K562 (cell line): ENCODE measurements at regions not wholly inside any gene's neighbourhood (a gene's known extent, or its start where the extent isn't known, plus 50 kb on each side); places are given as distances from the start of the nearest gene placed in this dataset.

Source experiments
- ATAC-seq: fragments of 200-7000 bp; cut with Tn5 transposase; 3 replicates; pipeline ENCODE4 v1.9.1; 2020; ENCODE audit warnings: moderate library complexity
- BruUV-seq: library from RNA; stranded (reverse); fragments of 400-500 nt; replicated peaks from 2 replicates; lab custom pipeline; 2021; lab: Mats Ljungman, UMichigan
- CTCF ChIA-PET: fragments of 300-600 bp; formaldehyde crosslinking; extraction: SDS; loops from one replicate; lab custom pipeline; 2021; ENCODE audit warnings: low intra/inter-chr PET ratio; lab: Yijun Ruan, JAX
- POLR2A ChIA-PET: fragments of 300-600, 350-650 bp; sonication (Branson Sonifier 250); formaldehyde crosslinking; extraction: SDS; loops from one replicate; lab custom pipeline; 2021; ENCODE audit warnings: antibody characterized with exemption, inconsistent platforms; lab: Yijun Ruan, JAX
- DNase-seq, 4 experiments: peaks; one replicate each; pipeline versions ENCODE4 v3.0.0 to v3.0.0-alpha.2; 2011 to 2018; ENCODE audit warnings: low spot score in 3 of 4, mixed read lengths in 3 of 4; ENCODE audit errors: extremely low read depth in 1 of 4
- FAIRE-seq: peaks from 2 replicates; lab custom pipeline; 2011; peaks lifted over from hg19 to GRCh38; lab: Jason Lieb, UNC
- H2AFZ ChIP-seq: 2 replicates; pipeline ENCODE4 v1.6.0; 2011; ENCODE audit warnings: low read depth, low read length, control low read depth, inconsistent platforms
- H3K27ac ChIP-seq: fragments of 200-600 bp; 3 replicates; pipeline ENCODE4 v1.8.0; 2011; ENCODE audit warnings: low read depth, mild to moderate bottlenecking, control low read depth, inconsistent platforms, low read length, moderate library complexity, mixed read lengths; ENCODE audit errors: extremely low read depth
- H3K27me3 ChIP-seq, 2 experiments: fragments of 300-600 bp in 1 of 2; 2 replicates in 1 of 2; 3 replicates in 1 of 2; pipeline versions ENCODE4 v1.6.0 to v1.8.0; 2011; ENCODE audit warnings: inconsistent platforms in 2 of 2, low read length in 2 of 2, mild to moderate bottlenecking in 1 of 2, mixed read lengths in 1 of 2, moderate library complexity in 1 of 2; ENCODE audit not compliant: control insufficient read depth in 2 of 2, insufficient read depth in 2 of 2
- H3K36me3 ChIP-seq: fragments of 300-600 bp; 3 replicates; pipeline ENCODE4 v1.8.0; 2011; ENCODE audit warnings: mild to moderate bottlenecking, low read length, inconsistent platforms; ENCODE audit not compliant: control insufficient read depth, insufficient read depth
- H3K4me1 ChIP-seq, 2 experiments: fragments of 200-600 bp in 1 of 2; replicated peaks in 1 of 2; 2 replicates in 1 of 2; 3 replicates in 1 of 2; pipeline versions ENCODE4 v1.5.1 to v1.8.0; 2011; ENCODE audit warnings: inconsistent platforms in 2 of 2, low read length in 2 of 2, mild to moderate bottlenecking in 1 of 2, mixed read lengths in 1 of 2, moderate library complexity in 1 of 2; ENCODE audit not compliant: control insufficient read depth in 2 of 2, insufficient read depth in 2 of 2
- H3K4me2 ChIP-seq: 2 replicates; pipeline ENCODE4 v1.6.1; 2011; ENCODE audit warnings: low read length, control low read depth, inconsistent platforms, mixed read lengths; ENCODE audit not compliant: insufficient read depth
- H3K4me3 ChIP-seq: fragments of 200-600 bp; sonication (generic), shearing (Covaris generic); 2 replicates; pipeline ENCODE4 v1.5.1; 2016; ENCODE audit warnings: control low read depth, inconsistent platforms
- H3K79me2 ChIP-seq: fragments of 200-600 bp; 3 replicates; pipeline ENCODE4 v1.8.0; 2011; ENCODE audit warnings: low read length, inconsistent platforms; ENCODE audit not compliant: control insufficient read depth, insufficient read depth
- H3K9ac ChIP-seq, 2 experiments: 2 replicates each; pipeline versions ENCODE4 v1.6.0 to v1.6.1; 2011; ENCODE audit warnings: low read depth in 2 of 2, low read length in 2 of 2, control low read depth in 1 of 2, inconsistent platforms in 1 of 2, mild to moderate bottlenecking in 1 of 2, mixed read lengths in 1 of 2; ENCODE audit not compliant: insufficient read depth in 1 of 2
- H3K9me1 ChIP-seq: one replicate; pipeline ENCODE4 v1.6.0; 2011; ENCODE audit warnings: inconsistent platforms, mild to moderate bottlenecking, low read length, moderate library complexity; ENCODE audit not compliant: control insufficient read depth, insufficient read depth
- H3K9me3 ChIP-seq: replicated peaks from 2 replicates; pipeline ENCODE4 v1.5.1; 2011; ENCODE audit warnings: low read depth, low read length, inconsistent platforms; ENCODE audit not compliant: control insufficient read depth, insufficient read depth
- H4K20me1 ChIP-seq: replicated peaks from 2 replicates; pipeline ENCODE4 v1.6.1; 2011; ENCODE audit warnings: low read length, inconsistent platforms, mixed read lengths; ENCODE audit not compliant: control insufficient read depth, insufficient read depth
- BRCA1 ChIP-seq, 2 experiments: fragments of 450-650 bp in 1 of 2; sonication (generic) in 1 of 2; formaldehyde crosslinking in 1 of 2; IDR thresholded peaks; 2 replicates each; pipeline versions ENCODE4 v1.5.0 to v1.6.1; 2017 to 2020; ENCODE audit warnings: mild to moderate bottlenecking in 1 of 2, missing genetic modification reagents in 1 of 2
- BRD4 ChIP-seq: fragments of 200-600 bp; sonication (generic); IDR thresholded peaks from 2 replicates; pipeline ENCODE4 v1.6.1; 2017; ENCODE audit warnings: inconsistent platforms
- CBX3 ChIP-seq, 2 experiments: IDR thresholded peaks; 1 replicate in 1 of 2; 2 replicates in 1 of 2; pipeline ENCODE4 v1.6.1; 2012; ENCODE audit warnings: inconsistent platforms in 2 of 2, low read length in 2 of 2, borderline replicate concordance in 1 of 2, control low read depth in 1 of 2
- CLOCK ChIP-seq: fragments of 250-450 bp; sonication (Bioruptor Pico); IDR thresholded peaks from 2 replicates; pipeline ENCODE4 v1.4.0; 2020; ENCODE audit warnings: mild to moderate bottlenecking, moderate library complexity, borderline replicate concordance
- ETV5 ChIP-seq: sonication (generic); formaldehyde crosslinking; IDR thresholded peaks from 2 replicates; pipeline ENCODE4 v1.4.0; 2020; ENCODE audit warnings: low read depth, mild to moderate bottlenecking, missing genetic modification reagents
- KDM4B ChIP-seq, 2 experiments: fragments of 450-650 bp in 1 of 2; sonication (generic) in 1 of 2; IDR thresholded peaks; 2 replicates each; pipeline ENCODE4 v1.6.1; 2016 to 2017; ENCODE audit warnings: borderline replicate concordance in 2 of 2, antibody characterized with exemption in 1 of 2, low read depth in 1 of 2, mild to moderate bottlenecking in 1 of 2
- MAFF ChIP-seq: IDR thresholded peaks from 2 replicates; pipeline ENCODE4 v1.6.1; 2012; ENCODE audit warnings: low read length, improper control_type of control experiment
- MAZ ChIP-seq, 2 experiments: fragments of 450-650 bp in 1 of 2; sonication (generic) in 1 of 2; formaldehyde crosslinking; IDR thresholded peaks in 1 of 2; conservative IDR thresholded peaks in 1 of 2; 2 replicates each; pipeline versions ENCODE4 v1.4.0 to v1.5.0; 2020; ENCODE audit warnings: mild to moderate bottlenecking in 1 of 2, missing genetic modification reagents in 1 of 2
- NCOA4 ChIP-seq: fragments of 450-650 bp; IDR thresholded peaks from 2 replicates; pipeline ENCODE4 v1.6.1; 2018; ENCODE audit warnings: mild to moderate bottlenecking; ENCODE audit not compliant: partially characterized antibody
- PATZ1 ChIP-seq: fragments of 250-450 bp; sonication (Bioruptor Pico); IDR thresholded peaks from 2 replicates; pipeline ENCODE4 v1.5.0; 2020; ENCODE audit warnings: mild to moderate bottlenecking, borderline replicate concordance
- TAF9B ChIP-seq: fragments of 450-650 bp; IDR thresholded peaks from 2 replicates; pipeline ENCODE4 v1.6.1; 2018; ENCODE audit warnings: mild to moderate bottlenecking; ENCODE audit not compliant: partially characterized antibody
- TBP ChIP-seq: optimal IDR thresholded peaks from 2 replicates; pipeline ENCODE3; 2011; ENCODE audit warnings: low read depth, low read length, improper control_type of control experiment
- YBX1 ChIP-seq: fragments of 450-650 bp; IDR thresholded peaks from 2 replicates; pipeline ENCODE4 v1.7.1; 2016; ENCODE audit warnings: mild to moderate bottlenecking
- ZNF584 ChIP-seq: fragments of 200-800 bp; sonication (Bioruptor generic); IDR thresholded peaks from 2 replicates; pipeline ENCODE4 v1.6.1; 2016; ENCODE audit warnings: low read depth, mild to moderate bottlenecking, missing genetic modification characterization, missing compliant biosample characterization
- ZNF764 ChIP-seq: fragments of 250-450 bp; sonication (Bioruptor Pico); IDR thresholded peaks from 2 replicates; pipeline ENCODE4 v1.4.0; 2020; ENCODE audit warnings: low read depth, mild to moderate bottlenecking, moderate library complexity
- WGBS: fragments of 100-300 bp; shearing (Covaris generic); methylation state at CpG from one replicate; pipeline ENCODE4 v1.1.6; 2016; ENCODE audit warnings: low coverage, mixed read lengths; ENCODE audit not compliant: insufficient coverage; ENCODE audit errors: missing lambda C conversion rate; 5-methylcytosine and 5-hydroxymethylcytosine counted together
- in situ Hi-C: fragments of 300-500 bp; cut with MboI; formaldehyde crosslinking; loops from 4 replicates; pipeline ENCODE4 v1.15.0; 2018; ENCODE audit warnings: inconsistent platforms, mixed read lengths
- intact Hi-C: fragments of 100-400 bp; cut with micrococcal nuclease; formaldehyde crosslinking; loops from 2 replicates; pipeline ENCODE4 v1.14.2; 2022
- TF ChIP-seq, protein P1 (sequence below): sonication (generic); formaldehyde crosslinking; IDR thresholded peaks from 2 replicates; pipeline ENCODE4 v1.8.1; 2023; ENCODE audit warnings: mild to moderate bottlenecking, missing genetic modification reagents

GRCh38 chr11:127559978-127560377 lies 559.4 kb upstream of the KIRREL3 start (continued):
- TF ChIP-seq KDM4B (IDR thresholded peaks at IDR 0.05; ENCODE audit: borderline replicate concordance in 2 of 2, low read depth in 1 of 2), result no peak

DNA sequence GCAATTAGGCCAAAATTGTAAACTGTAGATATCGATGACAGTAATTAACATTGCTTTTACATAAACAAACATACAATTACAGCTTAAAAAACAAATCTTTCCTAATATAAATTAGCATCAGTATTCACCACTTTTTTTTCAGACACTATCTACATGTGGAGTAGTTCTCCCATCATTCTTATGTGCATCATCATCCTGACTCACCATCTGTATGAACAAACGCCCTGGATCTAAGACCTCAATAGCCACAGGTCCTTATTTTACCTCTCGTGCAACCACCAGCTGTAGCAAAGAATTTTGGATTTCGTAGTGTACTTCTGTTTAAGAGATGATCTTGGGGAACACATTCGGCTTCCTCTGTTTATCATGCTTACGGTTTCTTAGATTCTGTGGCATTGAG lies 551.9 kb upstream of the KIRREL3 start:
- CTCF ChIA-PET, result no interaction called here
- no TSS peak for BruUV-seq
- FAIRE-seq (no peak), ATAC-seq (no peak), DNase-seq (no peak)
- no peak overlapping the region for H3K4me2 ChIP-seq
- WGBS, result 1% methylated on average over 6 of the region's 6 CpGs
- no peak overlapping the region for H2AFZ ChIP-seq
- intact Hi-C loops (no loop called here), in situ Hi-C loops (no loop called here)
- H3K9me3 ChIP-seq, result no peaks in the 10 kb centered on the region
- H3K4me1 ChIP-seq, result no peaks in the 10 kb centered on the region
- H3K27ac ChIP-seq, result no peak overlapping the region
- H3K36me3 ChIP-seq, result no peaks in the 10 kb centered on the region
- POLR2A ChIA-PET, result no interaction called here
- no peaks in the 10 kb centered on the region for H3K27me3 ChIP-seq
- no peak overlapping the region for H3K9ac ChIP-seq
- H4K20me1 ChIP-seq, result no peaks in the 10 kb centered on the region
- no peak overlapping the region for H3K4me3 ChIP-seq
- no peaks in the 10 kb centered on the region for H3K79me2 ChIP-seq
- H3K9me1 ChIP-seq, result no peaks in the 10 kb centered on the region
- no peak for TF ChIP-seq ZNF584 (CRISPR knock-in tag)
- no peak for TF ChIP-seq YBX1
- no peak for TF ChIP-seq ZNF764 (CRISPR knock-in tag)
- TF ChIP-seq CBX3 (IDR thresholded peaks at IDR 0.05; ENCODE audit: borderline replicate concordance in 1 of 2, low read length in 2 of 2), result no peak
- TF ChIP-seq NCOA4, result no peak
- no peak for TF ChIP-seq PATZ1
- no peak for TF ChIP-seq MAFF
- no peak for TF ChIP-seq TAF9B
- TF ChIP-seq MAZ (CRISPR knock-in tag; conservative IDR thresholded peaks at IDR 0.05 in 1 of 2, IDR thresholded peaks at IDR 0.05 in 1 of 2), result no peak
- TF ChIP-seq BRD4, result no peak
- no peak for TF ChIP-seq CLOCK (CRISPR knock-in tag)
- TF ChIP-seq BRCA1 (IDR thresholded peaks at IDR 0.05), result no peak
- no peak for TF ChIP-seq BRCA1 (CRISPR knock-in tag; IDR thresholded peaks at IDR 0.05)
- TF ChIP-seq TBP, result no peak
- TF ChIP-seq, protein P1, sequence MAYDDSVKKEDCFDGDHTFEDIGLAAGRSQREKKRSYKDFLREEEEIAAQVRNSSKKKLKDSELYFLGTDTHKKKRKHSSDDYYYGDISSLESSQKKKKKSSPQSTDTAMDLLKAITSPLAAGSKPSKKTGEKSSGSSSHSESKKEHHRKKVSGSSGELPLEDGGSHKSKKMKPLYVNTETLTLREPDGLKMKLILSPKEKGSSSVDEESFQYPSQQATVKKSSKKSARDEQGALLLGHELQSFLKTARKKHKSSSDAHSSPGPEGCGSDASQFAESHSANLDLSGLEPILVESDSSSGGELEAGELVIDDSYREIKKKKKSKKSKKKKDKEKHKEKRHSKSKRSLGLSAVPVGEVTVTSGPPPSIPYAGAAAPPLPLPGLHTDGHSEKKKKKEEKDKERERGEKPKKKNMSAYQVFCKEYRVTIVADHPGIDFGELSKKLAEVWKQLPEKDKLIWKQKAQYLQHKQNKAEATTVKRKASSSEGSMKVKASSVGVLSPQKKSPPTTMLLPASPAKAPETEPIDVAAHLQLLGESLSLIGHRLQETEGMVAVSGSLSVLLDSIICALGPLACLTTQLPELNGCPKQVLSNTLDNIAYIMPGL (CRISPR knock-in tag), result no peak
- no peak for TF ChIP-seq ETV5 (CRISPR knock-in tag)
